C4-2B (cell line): ENCODE measurements at regions not wholly inside any gene's neighbourhood (a gene's known extent, or its start where the extent isn't known, plus 50 kb on each side); places are given as distances from the start of the nearest gene placed in this dataset.

Source experiments
- ZFX ChIP-seq: fragments of 450-650 bp; IDR thresholded peaks from 2 replicates; pipeline ENCODE4 v1.6.1; 2017
- TF ChIP-seq, protein P1 (sequence below): fragments of 450-650 bp; conservative IDR thresholded peaks from 2 replicates; pipeline ENCODE4 v1.5.1; 2017; ENCODE audit warnings: mild to moderate bottlenecking

DNA sequence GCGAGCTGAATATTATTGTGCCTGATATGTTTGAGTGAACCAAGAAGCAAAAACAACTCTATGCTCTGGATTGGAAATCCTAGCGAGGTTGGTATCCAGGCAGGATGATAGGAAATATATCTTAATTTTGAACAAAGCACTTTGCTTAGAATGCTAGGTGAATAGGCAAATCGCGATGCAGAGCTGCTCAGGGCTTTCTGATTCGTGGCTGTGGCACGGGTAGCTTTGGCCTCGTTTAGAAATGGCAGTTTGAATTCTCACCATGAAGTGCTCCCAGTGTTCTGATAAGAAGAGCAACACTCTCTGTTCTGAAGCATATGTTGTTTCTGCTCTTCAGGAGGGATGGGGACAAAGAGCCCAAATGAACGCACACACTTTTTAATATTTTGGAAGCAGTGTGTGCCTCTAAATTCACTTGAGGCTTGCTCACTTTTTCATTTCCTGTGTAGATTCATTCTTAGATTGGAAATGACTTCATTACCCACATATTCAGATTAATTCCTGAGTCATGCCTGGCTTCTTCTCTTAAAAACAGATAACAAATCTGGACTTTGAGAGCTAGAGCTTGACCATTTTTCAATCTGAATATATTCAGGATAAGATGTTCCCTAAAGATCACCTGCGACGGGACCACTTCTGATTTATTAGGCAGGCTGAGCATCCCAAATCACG, 200.9 kb downstream of the RPAP3 start:
- TF ChIP-seq, protein P1, sequence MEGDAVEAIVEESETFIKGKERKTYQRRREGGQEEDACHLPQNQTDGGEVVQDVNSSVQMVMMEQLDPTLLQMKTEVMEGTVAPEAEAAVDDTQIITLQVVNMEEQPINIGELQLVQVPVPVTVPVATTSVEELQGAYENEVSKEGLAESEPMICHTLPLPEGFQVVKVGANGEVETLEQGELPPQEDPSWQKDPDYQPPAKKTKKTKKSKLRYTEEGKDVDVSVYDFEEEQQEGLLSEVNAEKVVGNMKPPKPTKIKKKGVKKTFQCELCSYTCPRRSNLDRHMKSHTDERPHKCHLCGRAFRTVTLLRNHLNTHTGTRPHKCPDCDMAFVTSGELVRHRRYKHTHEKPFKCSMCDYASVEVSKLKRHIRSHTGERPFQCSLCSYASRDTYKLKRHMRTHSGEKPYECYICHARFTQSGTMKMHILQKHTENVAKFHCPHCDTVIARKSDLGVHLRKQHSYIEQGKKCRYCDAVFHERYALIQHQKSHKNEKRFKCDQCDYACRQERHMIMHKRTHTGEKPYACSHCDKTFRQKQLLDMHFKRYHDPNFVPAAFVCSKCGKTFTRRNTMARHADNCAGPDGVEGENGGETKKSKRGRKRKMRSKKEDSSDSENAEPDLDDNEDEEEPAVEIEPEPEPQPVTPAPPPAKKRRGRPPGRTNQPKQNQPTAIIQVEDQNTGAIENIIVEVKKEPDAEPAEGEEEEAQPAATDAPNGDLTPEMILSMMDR: no peak
- TF ChIP-seq ZFX: no peak
